GM21717 (cell line): ENCODE measurements at regions not wholly inside any gene's neighbourhood (a gene's known extent, or its start where the extent isn't known, plus 50 kb on each side); places are given as distances from the start of the nearest gene placed in this dataset.
A peak's percentile ranks its signal among the peaks of the same experiment; 100 is the strongest.

Experiments used
- ATAC-seq: cut with Tn5 transposase; IDR thresholded peaks from one replicate; pipeline ENCODE4 v1.9.1; 2021; ENCODE audit warnings: mild to moderate bottlenecking, moderate library complexity; ENCODE audit not compliant: unreplicated experiment

DNA sequence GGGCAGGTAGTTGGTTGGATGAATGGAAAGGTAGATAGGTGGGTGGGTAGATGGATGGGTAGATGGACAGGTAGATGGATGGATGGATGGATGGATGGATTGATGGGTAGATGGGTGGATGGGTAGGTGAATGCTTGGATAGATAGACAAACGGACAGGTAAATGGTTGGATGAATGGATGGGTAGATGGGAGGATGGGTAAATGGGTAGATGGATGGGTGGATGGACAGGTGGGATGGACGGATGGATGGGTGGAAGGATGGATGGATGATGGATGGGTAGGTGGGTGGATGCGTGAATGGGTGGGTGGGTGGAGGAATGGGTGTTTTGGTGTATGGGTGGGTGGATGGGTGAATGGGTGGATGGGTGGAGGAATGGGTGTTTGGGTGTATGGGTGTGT, 50.1 kb upstream of the ASAP2 start:
- no peak for ATAC-seq

DNA sequence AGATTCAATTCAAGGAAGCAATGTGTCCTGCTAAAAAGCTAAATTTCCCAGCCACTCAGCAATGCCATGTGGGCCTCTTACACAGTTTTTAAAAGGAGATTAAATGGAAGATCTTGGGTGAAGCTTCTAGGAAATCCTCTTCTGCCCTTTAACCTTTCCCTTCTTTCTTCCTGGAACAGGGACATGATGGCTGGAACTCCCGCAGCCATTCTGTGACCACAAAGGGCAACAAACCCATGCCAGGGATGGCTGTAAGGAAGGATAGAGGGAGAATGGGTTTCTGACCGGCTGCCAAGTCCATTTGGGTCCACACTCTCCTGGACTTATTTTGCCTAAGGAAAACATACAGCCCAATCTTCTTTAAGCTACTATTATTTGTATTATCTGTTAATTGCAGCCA, 52.6 kb upstream of the ASAP2 start:
- no peak for ATAC-seq

DNA sequence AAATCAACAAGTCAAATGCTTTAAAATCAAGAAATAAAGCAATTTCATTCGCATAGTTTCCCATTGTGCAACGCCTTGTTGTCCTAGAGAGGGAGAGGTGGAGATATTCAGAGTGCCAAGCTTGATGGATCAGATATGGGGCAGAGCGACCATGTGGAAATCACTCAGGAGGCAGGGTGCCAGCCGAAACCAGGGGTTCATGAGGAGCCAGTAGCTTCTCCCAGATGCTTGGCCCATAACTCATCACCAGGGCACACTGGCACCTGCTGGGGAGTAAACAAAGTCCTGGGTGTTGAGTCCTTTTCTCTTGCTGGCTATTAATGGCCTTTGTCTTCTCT, 53.0 kb upstream of the ASAP2 start:
- ATAC-seq: no peak

DNA sequence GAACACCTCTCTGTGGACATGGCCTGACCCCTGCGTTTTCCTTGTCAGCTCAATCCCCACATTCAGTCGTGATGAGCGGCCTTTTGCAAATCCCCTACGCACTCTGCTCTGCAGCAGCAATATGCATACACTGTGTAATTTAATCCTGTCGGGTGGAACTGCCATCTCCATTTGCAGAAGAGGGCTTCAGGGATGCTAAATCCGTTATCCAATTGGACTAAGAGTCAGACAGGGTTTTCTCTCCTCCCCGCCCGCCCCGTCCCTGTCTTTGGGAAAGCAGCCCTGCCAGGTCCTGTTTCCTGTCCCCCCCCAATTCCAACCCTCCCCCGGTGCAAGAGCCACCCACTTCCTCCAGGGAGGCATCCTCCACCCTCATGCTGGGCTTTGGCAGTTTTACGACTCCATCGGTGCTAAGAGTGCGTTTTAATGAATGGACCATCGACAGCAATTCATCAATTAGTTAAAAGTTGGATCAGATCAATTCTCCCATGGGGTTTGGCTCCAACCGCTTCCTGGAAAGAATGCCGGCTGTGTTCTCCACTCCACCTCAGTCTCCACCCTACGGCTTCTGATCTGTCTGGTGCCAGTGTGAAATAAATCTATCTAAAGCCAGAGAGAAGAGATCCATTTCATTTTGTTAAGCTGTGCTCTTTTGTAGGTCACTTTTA, 53.5 kb upstream of the ASAP2 start:
- no peak for ATAC-seq

DNA sequence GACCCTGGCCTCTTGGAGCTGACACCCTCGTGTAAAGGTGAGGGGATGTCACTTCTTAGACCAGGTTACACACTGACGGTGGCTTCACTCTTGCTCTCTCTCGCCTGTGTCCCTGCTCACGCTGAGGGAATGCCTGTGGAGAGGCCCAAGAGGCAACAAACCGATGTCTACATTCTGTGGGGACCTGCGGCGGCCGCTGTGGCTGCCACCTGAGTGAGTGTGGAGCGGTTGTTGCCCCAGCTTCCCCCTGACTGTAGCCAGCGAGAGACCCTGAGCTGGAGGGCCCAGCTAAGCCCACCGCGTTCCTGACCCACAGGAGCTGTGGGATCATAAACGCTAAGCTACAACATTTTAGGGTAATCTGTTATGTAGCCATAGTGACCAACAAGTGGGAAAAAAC, 55.7 kb upstream of the ASAP2 start:
- no peak for ATAC-seq

DNA sequence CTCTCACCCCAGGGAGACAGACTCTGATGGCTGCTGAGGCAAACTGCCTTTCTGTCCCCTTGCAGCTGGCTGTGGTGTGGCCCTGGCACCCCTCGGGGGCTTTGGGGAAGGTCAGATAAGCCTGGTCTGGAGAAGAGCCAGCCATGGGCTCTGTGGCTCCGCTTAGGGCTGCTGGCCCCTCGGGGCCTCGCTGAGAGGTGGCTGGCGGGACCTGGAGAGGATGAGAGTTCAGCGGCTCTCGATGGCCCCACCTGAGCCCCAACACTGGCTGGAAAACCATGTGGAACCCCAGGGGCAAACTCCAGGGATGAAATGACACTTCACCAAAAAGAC, 56.1 kb upstream of the ASAP2 start:
- no peak for ATAC-seq

DNA sequence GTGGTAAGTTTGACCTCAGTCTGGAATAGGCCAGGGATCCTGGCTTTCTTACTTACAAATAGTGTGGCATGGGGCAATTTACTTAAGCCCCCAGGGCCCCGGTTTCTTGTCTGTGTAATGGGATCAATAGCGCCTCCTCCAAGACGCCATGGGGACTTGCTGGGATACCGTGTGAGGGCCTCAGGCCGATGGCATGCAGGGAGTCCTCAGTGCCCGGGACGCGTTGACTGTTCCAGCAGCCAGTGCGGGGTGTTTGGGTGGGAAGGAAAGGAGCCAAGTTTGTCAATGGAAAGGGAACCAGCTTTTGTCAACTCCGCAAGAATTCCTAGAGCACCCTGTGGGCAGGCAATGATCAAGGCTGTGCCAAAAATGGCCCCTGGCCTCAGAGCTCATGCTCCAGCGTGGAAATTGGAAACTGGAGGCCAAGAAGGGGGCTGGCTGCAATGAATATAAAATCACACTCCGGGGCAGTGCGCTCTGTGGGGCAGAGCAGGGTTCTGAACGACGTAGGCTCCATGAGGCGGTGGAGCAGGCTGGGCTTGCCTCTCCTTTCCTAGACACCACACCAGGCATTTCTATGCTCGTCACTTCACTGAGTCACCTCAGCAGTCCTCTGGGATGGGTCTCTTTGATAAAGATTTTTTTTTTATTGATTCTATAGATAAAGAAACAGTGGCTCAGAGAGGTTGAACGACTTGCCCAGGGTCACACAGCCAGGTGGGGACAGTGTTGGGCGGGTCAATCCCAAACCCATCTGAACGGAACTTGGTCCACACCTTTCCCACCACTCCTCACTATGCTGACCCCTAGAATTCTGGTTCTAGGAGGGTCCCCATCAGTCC, 56.7 kb upstream of the ASAP2 start:
- no peak for ATAC-seq

DNA sequence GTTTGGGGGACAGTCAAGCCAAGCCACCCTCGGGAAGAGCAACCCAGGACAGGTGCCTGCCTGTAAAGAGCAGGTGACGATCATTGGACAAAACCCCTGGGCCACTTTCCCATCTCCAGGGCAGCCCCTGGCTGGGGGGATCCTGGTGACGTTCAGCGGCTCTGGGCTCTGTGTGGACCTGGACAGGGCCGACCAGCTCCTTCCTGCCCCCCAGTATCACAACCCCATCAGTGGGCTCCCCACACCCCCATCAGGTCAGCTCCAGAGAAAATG, 57.3 kb upstream of the ASAP2 start:
- ATAC-seq: no peak

DNA sequence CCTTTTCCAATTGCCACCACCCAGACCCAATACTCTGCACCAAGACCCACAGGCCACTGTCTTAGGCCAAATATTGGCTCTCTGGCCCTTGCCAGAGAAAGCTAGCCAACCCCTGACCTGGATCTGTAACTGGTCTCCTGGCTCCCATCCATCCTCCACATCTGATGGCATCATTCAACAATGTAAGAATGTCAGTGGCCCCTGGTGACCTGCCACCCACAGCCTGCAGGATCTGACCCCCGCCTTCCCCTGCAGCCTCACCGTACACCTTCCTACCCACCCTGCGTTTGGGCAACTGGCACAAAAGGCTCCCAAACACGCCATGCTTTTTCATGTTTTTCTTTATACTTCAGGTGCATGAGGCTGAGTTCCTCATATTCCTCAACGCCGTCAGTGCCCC, 60.0 kb upstream of the ASAP2 start:
- ATAC-seq: no peak

DNA sequence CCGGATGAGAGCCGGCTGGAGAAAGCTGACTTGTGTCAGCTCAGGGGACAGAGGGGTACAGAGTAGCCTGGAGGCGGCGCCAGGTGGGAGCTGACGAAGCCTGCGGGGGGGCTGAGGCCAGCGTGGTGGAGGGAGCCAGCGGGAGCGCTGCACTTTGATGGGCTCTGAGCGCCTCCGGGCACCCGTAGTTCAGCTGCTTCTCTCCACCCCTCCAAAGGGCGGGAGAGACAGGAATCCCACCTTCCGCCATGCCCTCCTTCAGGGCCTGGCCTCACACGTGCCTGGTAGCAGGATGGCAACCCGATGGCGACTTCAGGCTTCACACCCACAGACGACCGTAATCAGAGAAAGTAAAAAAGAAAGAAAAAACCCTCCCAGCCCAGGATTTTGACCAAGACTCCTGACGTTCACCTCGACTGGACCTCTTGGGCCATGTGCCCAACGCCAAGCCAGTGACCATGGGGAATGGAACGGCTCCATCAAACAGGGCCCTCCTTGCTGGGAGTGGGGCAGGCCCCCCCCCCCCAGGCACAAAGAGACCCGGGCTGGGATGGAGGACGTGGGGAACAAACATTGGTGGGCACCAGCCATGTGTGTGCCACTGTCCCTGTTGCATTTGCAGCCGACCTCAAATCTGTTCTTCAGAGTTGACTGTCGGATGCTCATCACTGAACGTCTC, 60.7 kb upstream of the ASAP2 start:
- ATAC-seq: no peak

DNA sequence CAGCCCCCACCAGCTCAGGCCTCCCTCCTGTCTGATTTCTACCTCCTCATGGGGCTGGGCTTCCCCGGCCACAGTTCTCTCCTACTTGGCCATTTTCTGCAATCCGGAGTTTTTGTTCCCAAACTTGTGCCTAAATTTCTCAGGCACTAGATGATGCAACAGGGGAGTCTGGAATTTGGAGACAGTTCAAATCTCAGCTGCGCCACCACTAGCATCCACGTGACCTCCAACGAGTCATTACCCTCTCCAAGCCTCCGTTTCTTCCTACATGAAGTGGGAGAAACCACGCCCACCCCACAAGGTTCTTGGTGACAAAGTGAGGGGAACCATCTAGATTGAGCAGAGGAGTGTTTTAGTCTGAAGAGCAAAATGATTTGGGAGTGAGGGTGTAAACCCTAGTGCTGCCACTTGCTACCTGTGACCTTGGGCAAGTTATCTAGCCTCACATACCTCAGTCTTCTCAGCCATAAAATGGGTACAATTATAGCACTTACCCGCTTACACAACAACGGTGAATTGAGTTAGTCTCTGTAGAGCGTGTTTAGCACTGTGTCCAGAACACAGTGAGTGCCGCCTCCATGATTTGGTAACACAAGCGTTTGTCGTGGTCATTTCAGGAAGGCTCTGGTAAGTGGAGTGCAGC, 61.4 kb upstream of the ASAP2 start:
- ATAC-seq: no peak

DNA sequence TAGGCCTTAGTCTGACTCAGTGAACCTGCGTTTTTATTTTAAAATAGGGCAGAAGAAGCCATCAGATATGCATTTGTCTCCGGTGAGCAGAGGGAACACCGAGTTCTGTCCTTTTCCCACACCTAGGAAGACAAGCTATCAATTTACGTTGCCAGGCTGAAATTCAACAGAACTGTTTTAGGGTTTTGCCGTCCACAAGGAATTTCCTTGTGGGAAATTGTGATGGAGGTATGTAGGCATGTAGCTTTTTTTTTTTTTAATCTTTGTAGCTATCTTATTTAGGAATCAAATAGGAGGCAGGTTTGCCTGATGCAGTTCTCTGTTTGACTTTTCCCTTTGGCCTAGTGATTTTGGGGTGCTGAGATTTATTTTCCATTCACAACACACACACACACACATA, 62.0 kb upstream of the ASAP2 start:
- ATAC-seq: no peak

DNA sequence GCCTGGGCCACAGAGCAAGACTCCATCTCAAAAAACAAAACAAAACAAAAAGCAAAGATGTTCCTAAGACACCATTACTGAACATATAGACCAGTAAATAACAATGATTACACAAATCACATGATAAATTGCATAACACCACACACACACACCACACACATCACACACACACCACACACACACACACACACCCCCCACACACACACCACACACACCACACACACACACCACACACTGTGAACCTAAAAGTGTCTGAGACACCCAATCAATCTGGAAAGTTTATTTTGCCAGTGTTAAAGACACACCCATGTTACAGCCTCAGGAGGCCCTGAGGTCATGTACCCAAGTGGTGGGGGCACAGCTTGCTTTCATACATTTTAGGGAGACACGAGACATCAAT, 62.6 kb upstream of the ASAP2 start:
- ATAC-seq: no peak

DNA sequence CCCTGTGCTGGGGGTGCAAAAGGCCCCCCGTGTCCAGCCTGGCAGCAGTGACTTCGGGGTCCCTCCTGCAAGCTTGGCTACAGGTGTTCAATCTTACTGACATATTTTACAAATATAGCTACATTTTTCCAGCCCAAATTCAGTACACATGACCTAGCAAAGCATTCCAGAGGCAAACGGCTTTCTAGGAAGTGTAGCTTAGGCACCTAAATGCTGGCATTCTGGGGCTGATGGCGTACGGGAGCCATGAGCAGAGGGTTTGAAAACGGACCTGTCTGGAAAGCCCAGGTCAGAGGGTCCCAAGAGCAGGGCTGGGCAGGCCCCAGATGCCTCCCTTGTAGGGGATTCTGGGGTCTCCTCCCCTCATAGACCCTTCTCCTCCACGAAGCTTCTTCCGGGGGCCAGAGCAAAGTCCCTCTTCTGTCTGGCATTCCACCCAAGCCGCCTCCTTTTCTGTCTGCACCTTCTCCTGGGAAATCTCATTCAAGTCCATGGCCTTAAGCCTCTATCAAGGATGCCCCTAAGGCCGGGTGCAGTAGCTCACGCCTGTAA, 63.3 kb upstream of the ASAP2 start:
- no peak for ATAC-seq

DNA sequence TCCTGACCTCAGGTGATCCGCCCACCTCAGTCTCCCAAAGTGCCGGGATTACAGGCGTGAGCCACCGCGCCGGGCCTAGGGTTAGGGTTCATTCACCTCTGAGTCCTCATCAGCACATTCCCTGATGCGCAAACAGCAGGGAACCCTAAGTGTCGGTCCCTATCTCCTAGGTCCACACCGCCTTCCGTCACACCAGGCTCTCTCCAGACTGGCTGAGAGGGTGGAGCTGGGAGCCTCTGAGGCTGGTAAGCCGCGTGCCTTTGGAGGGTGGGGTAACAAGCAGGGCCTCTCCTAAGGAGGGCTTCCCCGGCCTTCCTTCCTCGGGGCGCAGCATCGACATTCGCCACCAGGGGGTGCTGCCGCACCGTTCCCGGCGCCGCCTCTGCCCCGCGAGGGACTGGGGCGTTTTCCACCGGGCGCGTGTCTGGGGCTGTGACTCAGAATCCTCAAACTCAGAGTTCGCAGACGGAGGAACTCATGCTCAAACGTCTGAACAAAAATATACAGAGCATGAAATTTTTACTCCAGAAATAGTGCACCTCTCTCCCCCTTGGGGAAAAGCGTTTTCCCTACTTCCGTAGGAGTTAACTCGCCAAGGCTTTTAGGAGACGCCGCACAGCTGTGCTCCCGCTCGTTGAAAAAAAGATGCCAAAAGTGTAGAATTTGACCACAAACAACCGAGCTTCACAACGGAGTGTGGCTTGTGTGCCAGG, 63.9 kb upstream of the ASAP2 start:
- ATAC-seq: peak; percentile 87

DNA sequence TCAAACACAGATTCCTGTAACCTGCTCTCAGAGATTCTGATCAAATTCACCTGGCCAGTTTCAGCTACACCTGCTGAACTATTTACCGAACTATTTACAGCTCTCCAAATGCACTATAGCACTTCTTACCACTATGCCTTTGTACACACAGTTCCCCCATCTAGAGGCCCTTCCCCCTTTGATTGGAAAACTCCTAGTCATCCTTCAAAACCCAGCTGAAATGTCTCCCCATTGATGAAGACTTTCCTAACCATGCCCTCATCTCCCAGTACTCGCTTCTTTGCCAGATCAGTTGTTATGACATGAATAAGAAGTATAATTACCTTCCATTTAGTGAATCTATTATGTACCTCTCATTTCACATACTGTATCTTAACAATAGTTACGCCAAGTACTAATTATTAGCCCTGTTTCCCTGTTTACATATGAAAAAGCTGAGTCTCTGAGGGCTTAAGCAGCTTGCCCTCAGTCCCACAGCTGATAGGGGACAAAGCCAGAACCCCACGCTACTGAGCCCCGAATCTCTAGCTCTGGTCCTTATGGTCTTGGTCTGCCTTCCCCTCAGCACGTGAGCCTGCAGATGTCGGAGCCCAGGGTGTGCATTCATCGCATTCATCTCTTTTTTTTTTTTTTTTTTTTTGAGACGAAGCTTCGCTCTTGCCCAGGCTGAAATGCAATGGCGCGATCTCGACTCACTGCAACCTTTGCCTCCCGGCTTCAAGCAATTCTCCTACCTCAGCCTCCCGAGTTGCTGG, 64.7 kb upstream of the ASAP2 start:
- ATAC-seq: no peak

DNA sequence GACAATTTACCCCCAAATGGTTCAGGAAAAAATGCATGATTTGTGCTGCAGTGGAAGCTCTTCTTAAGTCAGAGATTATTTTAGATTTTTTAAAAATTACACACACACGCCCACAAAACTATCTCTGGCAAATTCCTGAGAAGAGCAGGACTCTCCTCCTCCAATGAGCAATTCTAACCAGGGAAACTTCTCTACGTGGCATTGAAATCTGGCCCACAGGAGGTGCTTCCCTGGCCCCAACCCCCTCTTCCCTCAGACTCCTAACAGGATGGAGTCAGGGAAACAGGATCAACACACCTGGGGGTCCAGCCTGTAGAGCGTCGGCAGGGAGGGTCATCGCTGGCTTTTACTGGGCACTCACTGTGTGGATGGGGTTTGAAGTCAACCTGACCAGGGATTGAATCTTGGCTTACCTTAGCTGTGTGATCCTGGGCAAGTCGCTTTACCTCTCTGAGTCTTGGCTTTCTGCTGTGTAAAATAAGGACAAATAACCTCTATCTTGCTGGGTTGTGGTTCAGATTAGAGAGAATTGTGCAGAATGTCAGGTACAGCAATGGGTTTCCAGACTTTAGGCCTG, 65.4 kb upstream of the ASAP2 start:
- ATAC-seq: no peak

DNA sequence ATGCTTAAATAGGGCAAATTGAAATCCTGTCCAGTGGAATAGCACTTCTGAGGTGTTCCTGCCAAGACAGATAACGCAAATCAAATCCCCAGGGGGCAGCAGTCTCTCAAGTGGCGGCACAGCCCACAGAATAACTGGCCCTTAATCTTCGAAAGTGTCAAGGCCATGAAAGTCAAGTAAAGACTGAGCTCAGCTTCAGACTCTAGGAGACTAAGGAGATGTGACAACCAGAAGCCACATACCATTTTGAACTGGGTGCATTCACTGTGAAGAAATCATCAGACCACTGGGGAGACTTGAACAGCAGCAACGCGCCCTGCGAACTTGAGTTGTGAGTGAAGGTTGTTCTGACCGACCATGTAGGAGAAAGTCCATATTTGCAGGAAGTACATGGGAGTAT, 66.0 kb upstream of the ASAP2 start:
- ATAC-seq: no peak

DNA sequence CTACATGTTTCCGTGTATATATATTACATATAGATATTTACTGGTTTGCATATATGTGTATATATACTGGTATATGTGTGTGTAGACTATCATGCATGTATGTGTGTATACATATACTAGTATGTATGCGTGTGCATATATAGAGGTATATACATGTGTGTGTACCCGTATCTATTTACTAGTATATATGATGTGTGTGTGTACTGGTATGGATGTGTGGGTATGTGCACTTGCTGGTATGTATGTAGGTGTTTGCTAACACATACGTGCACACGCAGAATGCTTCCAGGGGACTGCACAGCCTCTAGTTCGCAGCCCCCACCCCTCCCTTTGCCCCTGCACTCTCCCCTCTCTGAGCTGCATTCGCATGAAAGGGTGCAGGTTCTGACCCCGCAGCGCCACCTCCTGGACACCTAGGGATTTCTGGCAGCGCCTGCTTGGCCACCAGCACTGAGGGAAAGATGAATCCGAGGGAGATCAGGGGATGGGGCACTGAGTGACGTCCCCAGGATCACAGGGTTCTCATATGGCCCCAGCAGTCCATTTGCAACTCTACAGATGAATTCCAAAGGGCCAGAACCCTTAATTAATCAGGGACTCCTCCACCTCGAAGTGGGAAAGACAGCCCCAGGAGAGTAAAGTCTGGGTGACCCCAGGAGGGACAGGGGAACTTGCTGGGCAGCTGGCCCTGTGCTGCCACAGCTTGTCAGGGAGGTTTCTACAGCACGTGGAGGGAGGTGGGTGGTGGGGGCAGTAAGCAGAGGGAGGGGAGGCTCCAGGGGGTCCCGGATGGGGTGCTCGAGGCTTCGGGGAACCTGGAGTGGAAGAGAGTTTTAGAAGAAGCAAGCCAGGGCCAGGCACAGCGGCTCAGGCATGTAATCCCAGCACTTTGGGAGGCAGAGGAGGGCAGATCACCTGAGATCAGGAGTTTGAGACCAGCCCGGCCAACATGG, 66.8 kb upstream of the ASAP2 start:
- ATAC-seq: no peak
